NCI-H2171 (cell line): ENCODE measurements at regions not wholly inside any gene's neighbourhood (a gene's known extent, or its start where the extent isn't known, plus 50 kb on each side); places are given as distances from the start of the nearest gene placed in this dataset.

Experiments
- DNase-seq: peaks from one replicate; lab custom pipeline; 2025; lab: John Stamatoyannopoulos, UW

- no peak for DNase-seq
Observed at GRCh38 chr18:70457788-70458187, 168.9 kb downstream of the SOCS6 start.

- DNase-seq, result no peak
Observed at GRCh38 chr18:70457223-70457622, 168.4 kb downstream of the SOCS6 start.

- DNase-seq, result no peak
Observed at GRCh38 chr18:70456376-70456775, 167.5 kb downstream of the SOCS6 start.

DNA sequence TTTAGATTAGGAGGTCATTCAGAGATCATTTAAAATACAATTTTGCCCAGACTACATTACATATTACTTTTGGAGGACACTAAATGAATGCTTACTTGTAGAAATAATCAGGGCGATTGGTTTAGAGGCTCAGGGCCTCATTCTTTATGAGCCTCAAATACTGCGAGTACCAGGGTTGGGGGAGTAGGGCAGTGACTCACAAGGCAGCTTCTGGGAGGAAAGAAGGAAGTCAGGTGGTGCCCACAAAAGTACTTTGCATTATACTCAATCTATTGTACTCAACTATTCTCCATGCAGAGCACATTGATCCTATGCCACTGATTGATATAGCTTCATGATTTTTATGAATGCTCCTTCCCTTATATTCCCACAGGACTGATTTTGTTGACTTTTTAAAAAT is 166.9 kb downstream of the SOCS6 start:
- DNase-seq, result no peak

DNA sequence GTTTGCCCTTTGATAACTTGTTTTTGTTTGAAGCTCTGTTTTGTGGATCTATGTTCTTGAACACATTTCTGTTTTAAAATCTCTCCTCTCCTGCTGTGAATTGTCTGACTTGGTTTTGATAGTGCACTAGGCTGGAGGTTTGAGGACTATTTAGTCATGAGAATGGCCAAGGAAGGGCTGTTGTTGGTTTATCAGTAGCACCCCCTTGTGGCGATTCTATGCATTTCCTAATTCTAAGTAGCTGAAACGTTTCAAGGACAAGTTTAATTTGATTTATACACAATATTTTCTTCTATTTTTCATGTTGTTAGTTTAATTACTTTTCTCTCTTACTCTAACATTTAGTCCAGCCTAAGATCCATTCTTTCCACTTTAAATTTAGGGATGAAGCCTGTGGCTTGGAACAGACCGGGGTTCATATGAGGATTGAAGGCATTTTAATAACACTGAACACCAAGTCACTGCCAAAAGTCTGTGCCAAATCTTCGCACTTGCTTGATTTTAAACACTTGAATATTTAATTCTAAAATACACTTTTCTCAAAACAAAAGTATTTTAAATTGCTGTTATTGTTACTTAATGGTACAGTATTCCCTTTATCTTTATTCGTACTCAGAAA is 166.0 kb downstream of the SOCS6 start:
- no peak for DNase-seq

GRCh38 chr18:70453058-70453775 is 164.4 kb downstream of the SOCS6 start:
- no peak for DNase-seq

GRCh38 chr18:70452501-70452900 is 163.7 kb downstream of the SOCS6 start:
- no peak for DNase-seq

DNA sequence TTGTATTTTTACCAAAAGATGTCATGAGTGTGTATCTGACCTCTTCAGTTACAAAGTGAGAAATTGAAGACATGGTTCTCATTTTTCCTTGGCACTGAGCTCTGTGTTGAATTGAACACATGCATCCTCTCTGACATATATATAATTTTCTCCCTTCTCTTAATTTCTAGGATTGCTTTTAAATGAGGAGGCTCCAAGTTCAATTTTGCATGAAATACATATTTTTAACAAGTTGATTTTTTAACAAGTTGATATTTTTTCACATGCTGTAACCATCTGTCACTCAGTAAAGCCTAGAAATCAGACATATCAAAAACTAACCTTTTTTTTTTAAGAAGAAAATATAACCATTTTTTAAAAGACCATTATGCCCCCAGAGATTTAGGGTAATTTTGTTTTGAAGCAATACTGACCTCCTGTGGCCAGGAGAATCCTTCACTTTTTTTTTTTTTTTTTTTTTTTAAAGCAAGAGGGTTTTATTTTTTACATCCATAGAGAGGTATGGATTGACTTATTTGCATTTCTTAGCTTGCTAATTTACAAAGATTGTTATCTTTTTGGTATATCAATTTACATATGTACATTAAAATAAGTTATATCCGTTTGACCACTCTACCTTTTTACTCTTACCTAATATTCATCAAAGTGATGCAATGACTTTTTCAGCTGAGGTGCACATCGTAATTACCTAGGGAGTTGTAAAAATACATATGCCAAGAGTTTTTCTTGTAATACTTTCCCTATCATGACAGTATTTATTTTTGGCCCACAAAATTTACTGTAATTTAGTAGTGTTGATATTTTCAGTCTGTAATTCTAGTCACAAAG is 161.8 kb downstream of the SOCS6 start:
- DNase-seq, result no peak

- DNase-seq, result no peak
Observed at GRCh38 chr18:70448588-70448987, 159.7 kb downstream of the SOCS6 start.

DNA sequence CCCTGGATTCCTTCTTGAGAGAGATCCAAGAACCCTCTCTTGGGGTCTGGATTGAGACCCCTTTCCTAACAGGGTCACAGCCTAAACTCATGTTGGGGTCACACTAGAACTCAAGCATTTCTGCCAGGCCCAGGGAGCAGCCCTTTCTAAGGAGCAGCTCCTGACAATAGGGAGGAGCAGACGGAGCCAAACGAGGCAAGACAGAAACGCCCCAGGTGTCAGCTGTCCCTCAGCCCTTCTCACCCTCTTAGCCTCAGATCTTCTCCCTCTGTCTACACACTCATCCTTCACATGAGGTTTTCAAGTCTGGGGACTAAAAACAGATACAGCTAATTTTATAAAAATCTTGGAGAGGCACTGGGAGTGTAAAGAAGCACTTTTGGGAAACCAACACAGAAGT is 157.2 kb downstream of the SOCS6 start:
- no peak for DNase-seq

DNA sequence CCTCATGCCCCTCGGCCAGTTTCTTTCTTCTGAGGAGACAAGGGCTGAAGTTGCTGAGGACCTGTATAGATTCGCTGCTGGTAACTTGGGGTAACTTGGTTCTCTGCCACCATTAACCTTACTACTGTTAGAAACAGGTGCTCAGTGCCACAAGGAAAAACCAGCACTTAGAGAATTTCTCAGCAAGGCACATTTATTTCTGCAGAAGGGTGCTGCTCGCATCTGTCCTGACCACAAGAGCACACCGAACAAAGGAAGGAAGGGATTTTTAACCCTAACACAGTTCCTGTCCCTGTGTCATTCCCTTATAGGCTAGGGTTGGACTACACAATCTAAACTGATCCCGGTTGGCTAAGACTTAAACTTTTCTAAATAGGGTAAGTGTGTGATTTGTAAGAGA is 154.1 kb downstream of the SOCS6 start:
- DNase-seq, result no peak

- no peak for DNase-seq
Observed at GRCh38 chr18:70432804-70433400, 144.1 kb downstream of the SOCS6 start.

- DNase-seq, result no peak
Observed at GRCh38 chr18:70431203-70431624, 142.4 kb downstream of the SOCS6 start.

DNA sequence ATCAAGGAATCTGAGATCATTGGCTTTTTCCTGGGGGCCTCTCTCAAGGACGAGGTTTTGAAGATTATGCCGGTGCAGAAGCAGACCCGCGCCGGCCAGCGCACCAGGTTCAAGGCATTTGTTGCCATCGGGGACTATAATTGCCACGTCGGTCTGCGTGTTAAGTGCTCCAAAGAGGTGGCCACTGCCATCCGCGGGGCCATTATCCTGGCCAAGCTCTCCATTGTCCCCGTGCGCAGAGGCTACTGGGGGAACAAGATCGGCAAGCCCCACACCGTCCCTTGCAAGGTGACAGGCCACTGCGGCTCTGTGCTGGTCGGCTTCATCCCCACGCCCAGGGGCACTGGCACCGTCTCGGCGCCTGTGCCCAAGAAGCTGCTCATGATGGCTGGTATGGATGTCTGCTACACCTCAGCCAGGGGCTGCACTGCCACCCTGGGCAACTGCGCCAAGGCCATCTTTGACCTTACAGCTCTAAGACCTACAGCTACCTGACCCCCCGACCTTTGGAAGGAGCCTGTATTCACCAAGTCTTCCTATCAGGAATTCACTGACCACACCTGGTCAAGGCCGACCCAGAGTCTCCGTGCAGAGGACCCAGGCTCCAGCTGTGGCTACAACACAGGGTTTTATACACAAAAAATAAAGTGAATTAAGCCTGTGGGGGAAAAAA is 141.8 kb downstream of the SOCS6 start:
- DNase-seq, result no peak

GRCh38 chr18:70429847-70430500 is 141.1 kb downstream of the SOCS6 start:
- DNase-seq, result no peak

- no peak for DNase-seq
Observed at GRCh38 chr18:70428439-70428838, 139.6 kb downstream of the SOCS6 start.

- no peak for DNase-seq
Observed at GRCh38 chr18:70426818-70427217, 138.0 kb downstream of the SOCS6 start.

GRCh38 chr18:70425236-70425635 is 136.4 kb downstream of the SOCS6 start:
- DNase-seq, result no peak

GRCh38 chr18:70423988-70424387 is 135.1 kb downstream of the SOCS6 start:
- no peak for DNase-seq

- DNase-seq, result no peak
Observed at GRCh38 chr18:70423120-70423519, 134.3 kb downstream of the SOCS6 start.

DNA sequence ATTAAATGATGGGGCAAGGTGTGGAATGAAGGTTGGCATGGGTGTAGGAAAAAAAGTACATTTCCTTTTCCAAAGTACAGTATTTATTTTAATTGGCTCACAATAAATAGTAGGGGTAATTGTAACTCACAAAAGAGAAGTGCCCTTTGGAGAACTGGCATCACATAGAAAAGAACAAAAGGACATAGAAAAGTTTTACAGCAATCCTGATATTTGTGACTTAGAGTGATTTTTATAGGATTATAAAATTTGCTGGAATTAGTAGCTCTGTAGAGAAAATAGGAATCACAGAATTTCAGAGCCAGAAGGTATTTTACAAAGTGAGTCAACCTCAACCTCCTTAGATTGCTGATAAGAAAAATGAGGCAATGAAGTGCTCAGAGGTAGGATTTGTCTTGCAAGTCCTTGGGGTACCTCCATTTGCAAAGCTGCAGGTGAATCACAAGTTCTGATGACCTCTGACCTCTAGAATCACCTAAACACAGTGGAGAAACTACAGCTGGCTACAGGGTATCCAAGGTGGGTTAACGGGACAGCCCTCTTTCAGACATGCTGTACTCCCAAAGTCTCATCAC is 133.6 kb downstream of the SOCS6 start:
- no peak for DNase-seq
